ENCODE measurements at regions not wholly inside any gene's neighbourhood (a gene's known extent, or its start where the extent isn't known, plus 50 kb on each side); places are given as distances from the start of the nearest gene placed in this dataset.

- no peak for TF ChIP-seq CTCF (IDR thresholded peaks at IDR 0.05 in 4 of 5, conservative IDR thresholded peaks at IDR 0.05 in 1 of 5)
- TF ChIP-seq POLR2A (IDR thresholded peaks at IDR 0.05): no peak
Measured at GRCh38 chr9:126023962-126024361, 276.8 kb downstream of the PBX3 start.

All from gastrocnemius medialis (tissue), 4 donors.